Kidney glomerular epithelial cell (primary cell): ENCODE measurements at regions not wholly inside any gene's neighbourhood (a gene's known extent, or its start where the extent isn't known, plus 50 kb on each side); places are given as distances from the start of the nearest gene placed in this dataset.
"Not testable (repeated sequence)": the region's sequence is repeated elsewhere in the genome, so short reads cannot be mapped to it uniquely, and the experiment has no call there.

ENCODE experiments used
- DNase-seq: peaks from one replicate; lab custom pipeline; 2025; lab: John Stamatoyannopoulos, UW

- DNase-seq: no peak
Measured at GRCh38 chr2:22110244-22110651, 986.5 kb downstream of the TDRD15 start.

- no peak for DNase-seq
Measured at GRCh38 chr2:22124003-22124402, 1000.2 kb downstream of the TDRD15 start.

GRCh38 chr2:22126106-22126505 is 1002.3 kb downstream of the TDRD15 start:
- no peak for DNase-seq

- no peak for DNase-seq
Measured at GRCh38 chr2:22126978-22127377, 1003.2 kb downstream of the TDRD15 start.

GRCh38 chr2:22134421-22134820 is 1010.7 kb downstream of the TDRD15 start:
- DNase-seq: no peak

- no peak for DNase-seq
Measured at GRCh38 chr2:22136446-22136845, 1012.7 kb downstream of the TDRD15 start.

GRCh38 chr2:22143840-22144239 is 1020.1 kb downstream of the TDRD15 start:
- DNase-seq: no peak

- no peak for DNase-seq
Measured at GRCh38 chr2:22153931-22154613, 1030.3 kb downstream of the TDRD15 start.

GRCh38 chr2:22156661-22157060 is 1032.9 kb downstream of the TDRD15 start:
- DNase-seq: not testable (repeated sequence)

GRCh38 chr2:22167256-22167655 is 1043.5 kb downstream of the TDRD15 start:
- DNase-seq: no peak

GRCh38 chr2:22175003-22175402 is 1051.2 kb downstream of the TDRD15 start:
- no peak for DNase-seq

- DNase-seq: no peak
Measured at GRCh38 chr2:22185251-22185650, 1061.5 kb downstream of the TDRD15 start.

- not testable (repeated sequence) for DNase-seq
Measured at GRCh38 chr2:22186261-22186828, 1062.6 kb downstream of the TDRD15 start.

GRCh38 chr2:22189893-22190480 is 1066.2 kb downstream of the TDRD15 start:
- no peak for DNase-seq

GRCh38 chr2:22194218-22194617 is 1070.5 kb downstream of the TDRD15 start:
- no peak for DNase-seq

GRCh38 chr2:22196806-22197205 is 1073.0 kb downstream of the TDRD15 start:
- DNase-seq: no peak

GRCh38 chr2:22198381-22199283 is 1074.9 kb downstream of the TDRD15 start:
- no peak for DNase-seq

- DNase-seq: no peak
Measured at GRCh38 chr2:22199994-22200393, 1076.2 kb downstream of the TDRD15 start.

- no peak for DNase-seq
Measured at GRCh38 chr2:22209545-22209944, 1085.8 kb downstream of the TDRD15 start.

GRCh38 chr2:22213237-22213636 is 1089.5 kb downstream of the TDRD15 start:
- no peak for DNase-seq

GRCh38 chr2:22215517-22215916 is 1091.7 kb downstream of the TDRD15 start:
- DNase-seq: no peak

GRCh38 chr2:22217881-22218280 is 1094.1 kb downstream of the TDRD15 start:
- no peak for DNase-seq

- no peak for DNase-seq
Measured at GRCh38 chr2:22221006-22221405, 1097.2 kb downstream of the TDRD15 start.
